GM12874 (cell line): ENCODE measurements at regions not wholly inside any gene's neighbourhood (a gene's known extent, or its start where the extent isn't known, plus 50 kb on each side); places are given as distances from the start of the nearest gene placed in this dataset.

ENCODE experiments used
- TF ChIP-seq, protein P1 (sequence below): IDR thresholded peaks from 2 replicates; pipeline ENCODE4 v1.5.1; 2011; ENCODE audit warnings: low read depth, mild to moderate bottlenecking, control low read depth, low read length, moderate library complexity; ENCODE audit not compliant: insufficient read depth

DNA sequence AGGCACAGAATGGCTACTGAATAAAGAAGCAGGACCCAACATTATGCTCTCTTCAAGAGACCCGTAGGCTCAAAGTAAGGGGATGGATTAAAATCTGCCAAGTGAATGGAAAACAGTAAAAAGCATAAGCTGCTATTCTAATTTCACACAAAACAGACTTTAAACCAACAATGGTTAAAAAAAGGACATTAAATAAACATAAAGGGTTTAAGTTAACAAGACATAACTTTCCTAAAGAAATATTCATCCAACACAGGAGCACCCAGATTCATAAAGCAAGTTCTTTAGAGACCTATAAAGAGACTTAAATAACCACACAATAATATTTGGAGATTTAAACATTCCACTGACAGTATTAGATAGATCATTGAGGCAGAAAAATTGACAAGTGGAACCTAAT is 624.5 kb downstream of the RFPL4B start:
- TF ChIP-seq, protein P1, sequence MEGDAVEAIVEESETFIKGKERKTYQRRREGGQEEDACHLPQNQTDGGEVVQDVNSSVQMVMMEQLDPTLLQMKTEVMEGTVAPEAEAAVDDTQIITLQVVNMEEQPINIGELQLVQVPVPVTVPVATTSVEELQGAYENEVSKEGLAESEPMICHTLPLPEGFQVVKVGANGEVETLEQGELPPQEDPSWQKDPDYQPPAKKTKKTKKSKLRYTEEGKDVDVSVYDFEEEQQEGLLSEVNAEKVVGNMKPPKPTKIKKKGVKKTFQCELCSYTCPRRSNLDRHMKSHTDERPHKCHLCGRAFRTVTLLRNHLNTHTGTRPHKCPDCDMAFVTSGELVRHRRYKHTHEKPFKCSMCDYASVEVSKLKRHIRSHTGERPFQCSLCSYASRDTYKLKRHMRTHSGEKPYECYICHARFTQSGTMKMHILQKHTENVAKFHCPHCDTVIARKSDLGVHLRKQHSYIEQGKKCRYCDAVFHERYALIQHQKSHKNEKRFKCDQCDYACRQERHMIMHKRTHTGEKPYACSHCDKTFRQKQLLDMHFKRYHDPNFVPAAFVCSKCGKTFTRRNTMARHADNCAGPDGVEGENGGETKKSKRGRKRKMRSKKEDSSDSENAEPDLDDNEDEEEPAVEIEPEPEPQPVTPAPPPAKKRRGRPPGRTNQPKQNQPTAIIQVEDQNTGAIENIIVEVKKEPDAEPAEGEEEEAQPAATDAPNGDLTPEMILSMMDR: no peak

DNA sequence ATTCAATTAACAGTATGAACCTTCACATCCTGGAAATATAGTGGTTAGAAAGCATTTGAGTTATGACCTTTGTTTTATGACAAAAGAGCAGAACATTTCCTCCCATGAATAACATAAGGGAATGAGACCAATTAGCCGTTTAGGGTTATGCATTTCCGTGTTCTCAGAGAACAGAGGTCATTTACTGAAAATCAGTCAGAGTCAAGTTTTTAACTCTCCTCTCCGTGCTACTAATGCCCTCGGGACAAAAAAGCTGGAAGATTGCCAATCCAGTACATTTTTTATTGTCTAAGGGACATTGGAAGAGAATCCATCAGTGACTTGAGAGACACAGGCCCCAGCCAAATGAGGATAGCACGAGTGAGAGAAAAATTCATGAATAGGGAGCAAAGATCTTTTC is 632.7 kb downstream of the RFPL4B start:
- TF ChIP-seq, protein P1: no peak

DNA sequence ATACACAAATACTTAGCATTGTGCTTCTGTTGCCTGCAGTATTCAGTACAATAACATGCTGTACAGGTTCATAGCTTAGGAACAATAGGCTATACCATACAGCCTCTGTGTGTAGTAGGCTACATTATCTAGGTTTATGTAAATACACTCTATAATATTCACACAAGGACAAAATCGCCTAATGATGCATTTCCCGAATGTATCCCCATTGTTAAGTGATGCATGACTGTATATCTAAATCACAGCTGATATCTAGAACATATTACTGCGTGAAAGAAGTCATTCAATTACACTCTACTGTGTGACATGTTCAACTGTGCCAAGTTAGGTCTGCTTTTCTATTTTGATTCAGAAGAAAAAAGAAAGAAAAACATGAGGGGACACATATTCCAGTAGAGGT is 633.5 kb downstream of the RFPL4B start:
- TF ChIP-seq, protein P1: no peak

DNA sequence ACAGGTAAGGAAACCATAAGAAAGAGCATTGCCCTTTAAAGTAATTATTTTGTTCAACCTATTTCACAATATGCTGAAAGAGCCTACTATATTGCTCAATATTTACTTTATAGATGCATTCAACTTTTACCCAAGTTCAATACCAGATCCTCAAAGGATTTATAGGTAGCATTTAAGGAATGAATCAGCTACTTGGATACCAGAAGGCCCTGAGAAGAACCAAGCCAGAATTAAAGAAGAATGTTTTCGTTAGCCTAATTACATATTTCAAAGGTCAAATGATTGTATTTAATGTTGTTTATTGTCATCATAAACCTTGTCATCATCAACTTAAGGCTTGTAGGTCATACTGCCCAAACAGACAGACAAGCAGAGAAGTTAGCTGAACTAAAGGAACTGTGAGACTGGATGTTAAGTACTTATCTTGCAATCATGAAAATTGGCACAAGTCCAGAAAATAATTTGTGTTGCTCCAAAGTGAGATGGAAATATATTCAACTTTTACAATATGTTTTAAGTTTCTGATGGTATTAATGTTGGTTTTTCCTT is 636.7 kb downstream of the RFPL4B start:
- TF ChIP-seq, protein P1: no peak

DNA sequence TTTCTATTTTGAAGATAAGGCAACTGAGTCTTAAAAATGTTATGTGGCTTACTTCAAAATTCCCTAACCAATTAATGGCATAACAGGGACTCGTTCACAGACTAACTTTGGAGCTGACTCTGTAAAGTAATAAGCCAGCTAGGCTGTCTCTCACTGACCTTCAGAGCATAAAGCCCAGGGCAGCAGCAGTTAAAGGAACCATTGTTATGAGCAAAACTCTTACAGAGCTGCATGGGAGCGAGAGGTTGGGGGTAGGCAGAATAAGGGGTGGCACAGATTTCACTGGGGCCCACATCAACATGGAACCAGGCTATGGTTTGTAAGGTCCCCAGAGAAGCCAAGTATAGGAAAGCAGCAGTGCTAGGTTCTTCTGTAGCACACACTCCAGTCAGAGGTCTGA is 637.8 kb downstream of the RFPL4B start:
- TF ChIP-seq, protein P1: no peak

DNA sequence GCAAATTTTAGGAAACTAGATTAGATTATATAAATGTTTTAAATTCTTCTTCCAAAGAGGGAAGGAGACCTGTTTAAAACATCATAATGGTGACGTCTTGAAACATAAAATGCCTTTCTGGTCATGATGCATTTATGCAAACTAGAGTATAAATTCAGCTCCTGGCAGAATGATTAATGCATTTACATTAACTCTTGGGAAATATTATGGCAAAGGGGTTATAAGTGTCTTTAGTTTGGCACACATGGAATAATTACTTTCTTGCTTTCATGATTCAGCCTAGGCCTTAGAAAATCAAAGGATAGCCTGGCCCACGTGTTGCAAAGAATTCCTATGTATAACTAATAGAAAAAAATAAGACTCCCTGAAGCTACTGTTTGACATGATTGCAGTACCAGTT is 639.2 kb downstream of the RFPL4B start:
- TF ChIP-seq, protein P1: no peak

DNA sequence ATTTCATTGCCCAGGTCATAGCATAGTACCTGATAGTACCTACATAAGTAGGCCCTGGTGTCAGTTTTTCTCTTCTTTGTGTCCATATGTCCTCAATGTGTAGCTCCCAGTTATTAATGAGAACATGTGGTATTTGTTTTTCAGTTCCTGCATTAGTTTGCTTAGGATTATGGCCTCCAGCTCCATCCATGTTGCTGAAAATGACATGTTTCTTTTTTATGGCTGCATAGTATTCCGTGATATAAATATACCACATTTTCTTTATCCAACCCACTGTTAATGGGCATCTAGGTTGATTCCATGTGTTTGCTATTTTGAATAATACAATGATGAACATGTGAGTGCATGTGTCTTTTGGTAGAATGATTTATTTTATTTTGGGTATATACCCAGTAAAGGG is 641.6 kb downstream of the RFPL4B start:
- TF ChIP-seq, protein P1: no peak

DNA sequence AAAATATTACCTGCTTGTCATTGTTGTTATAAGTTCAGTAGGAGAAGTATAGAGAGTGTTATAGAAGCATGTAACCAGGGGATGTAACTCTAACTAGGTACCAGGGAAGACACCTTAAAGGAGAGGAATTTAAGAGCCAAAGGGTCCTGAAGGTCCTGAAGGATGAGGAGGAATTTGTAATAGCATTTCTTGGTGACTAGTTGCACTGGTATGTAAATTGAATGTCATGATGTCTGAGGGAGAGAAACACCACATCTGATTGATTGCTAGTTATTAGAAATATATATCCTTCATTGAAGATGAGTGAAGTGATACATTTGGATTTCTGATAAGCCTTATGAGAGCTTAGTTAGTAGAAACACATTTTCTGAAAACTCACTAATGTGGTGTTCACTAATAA is 643.8 kb downstream of the RFPL4B start:
- TF ChIP-seq, protein P1: no peak
